ENCODE measurements at regions not wholly inside any gene's neighbourhood (a gene's known extent, or its start where the extent isn't known, plus 50 kb on each side); places are given as distances from the start of the nearest gene placed in this dataset.

GRCh38 chr9:1550636-1551035 lies 464.5 kb upstream of the SMARCA2 start:
- TF ChIP-seq EGR1 (IDR thresholded peaks at IDR 0.05), result no peak
- TF ChIP-seq EP300 (IDR thresholded peaks at IDR 0.05; ENCODE audit: borderline replicate concordance), result no peak
- no peak for TF ChIP-seq MAX (IDR thresholded peaks at IDR 0.05)
- no peak for TF ChIP-seq TAF1 (IDR thresholded peaks at IDR 0.05; ENCODE audit: low read depth)
- TF ChIP-seq, protein P1, sequence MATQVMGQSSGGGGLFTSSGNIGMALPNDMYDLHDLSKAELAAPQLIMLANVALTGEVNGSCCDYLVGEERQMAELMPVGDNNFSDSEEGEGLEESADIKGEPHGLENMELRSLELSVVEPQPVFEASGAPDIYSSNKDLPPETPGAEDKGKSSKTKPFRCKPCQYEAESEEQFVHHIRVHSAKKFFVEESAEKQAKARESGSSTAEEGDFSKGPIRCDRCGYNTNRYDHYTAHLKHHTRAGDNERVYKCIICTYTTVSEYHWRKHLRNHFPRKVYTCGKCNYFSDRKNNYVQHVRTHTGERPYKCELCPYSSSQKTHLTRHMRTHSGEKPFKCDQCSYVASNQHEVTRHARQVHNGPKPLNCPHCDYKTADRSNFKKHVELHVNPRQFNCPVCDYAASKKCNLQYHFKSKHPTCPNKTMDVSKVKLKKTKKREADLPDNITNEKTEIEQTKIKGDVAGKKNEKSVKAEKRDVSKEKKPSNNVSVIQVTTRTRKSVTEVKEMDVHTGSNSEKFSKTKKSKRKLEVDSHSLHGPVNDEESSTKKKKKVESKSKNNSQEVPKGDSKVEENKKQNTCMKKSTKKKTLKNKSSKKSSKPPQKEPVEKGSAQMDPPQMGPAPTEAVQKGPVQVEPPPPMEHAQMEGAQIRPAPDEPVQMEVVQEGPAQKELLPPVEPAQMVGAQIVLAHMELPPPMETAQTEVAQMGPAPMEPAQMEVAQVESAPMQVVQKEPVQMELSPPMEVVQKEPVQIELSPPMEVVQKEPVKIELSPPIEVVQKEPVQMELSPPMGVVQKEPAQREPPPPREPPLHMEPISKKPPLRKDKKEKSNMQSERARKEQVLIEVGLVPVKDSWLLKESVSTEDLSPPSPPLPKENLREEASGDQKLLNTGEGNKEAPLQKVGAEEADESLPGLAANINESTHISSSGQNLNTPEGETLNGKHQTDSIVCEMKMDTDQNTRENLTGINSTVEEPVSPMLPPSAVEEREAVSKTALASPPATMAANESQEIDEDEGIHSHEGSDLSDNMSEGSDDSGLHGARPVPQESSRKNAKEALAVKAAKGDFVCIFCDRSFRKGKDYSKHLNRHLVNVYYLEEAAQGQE (IDR thresholded peaks at IDR 0.05; ENCODE audit: low read depth), result no peak
- TF ChIP-seq YY1 (IDR thresholded peaks at IDR 0.05; ENCODE audit: low read depth), result no peak
- TF ChIP-seq CREB1 (IDR thresholded peaks at IDR 0.05; ENCODE audit: low read depth), result no peak
- no peak for TF ChIP-seq RAD21 (IDR thresholded peaks at IDR 0.05; ENCODE audit: low read depth)
- TF ChIP-seq USF1 (IDR thresholded peaks at IDR 0.05), result no peak
- TF ChIP-seq FOXM1 (IDR thresholded peaks at IDR 0.05; ENCODE audit: borderline replicate concordance, low read depth), result no peak
- TF ChIP-seq ZBTB7A (IDR thresholded peaks at IDR 0.05; ENCODE audit: low read depth), result no peak
- no peak for TF ChIP-seq CEBPB (IDR thresholded peaks at IDR 0.05)
- no peak for TF ChIP-seq TCF12 (IDR thresholded peaks at IDR 0.05; ENCODE audit: low read depth)
- TF ChIP-seq TEAD4 (IDR thresholded peaks at IDR 0.05), result no peak
